D721Med (cell line): ENCODE measurements at regions not wholly inside any gene's neighbourhood (a gene's known extent, or its start where the extent isn't known, plus 50 kb on each side); places are given as distances from the start of the nearest gene placed in this dataset.

Experiments
- DNase-seq: peaks from one replicate; pipeline ENCODE4 v3.0.0; 2011; ENCODE audit warnings: low spot score; ENCODE audit not compliant: insufficient read length
- FAIRE-seq: peaks from 2 replicates; lab custom pipeline; 2011; peaks lifted over from hg19 to GRCh38; lab: Jason Lieb, UNC
- TF ChIP-seq, protein P1 (sequence below): IDR thresholded peaks from 2 replicates; pipeline ENCODE4 v1.5.1; 2012; ENCODE audit warnings: mild to moderate bottlenecking, control low read depth; ENCODE audit not compliant: insufficient read depth; ENCODE audit errors: missing control alignments

DNA sequence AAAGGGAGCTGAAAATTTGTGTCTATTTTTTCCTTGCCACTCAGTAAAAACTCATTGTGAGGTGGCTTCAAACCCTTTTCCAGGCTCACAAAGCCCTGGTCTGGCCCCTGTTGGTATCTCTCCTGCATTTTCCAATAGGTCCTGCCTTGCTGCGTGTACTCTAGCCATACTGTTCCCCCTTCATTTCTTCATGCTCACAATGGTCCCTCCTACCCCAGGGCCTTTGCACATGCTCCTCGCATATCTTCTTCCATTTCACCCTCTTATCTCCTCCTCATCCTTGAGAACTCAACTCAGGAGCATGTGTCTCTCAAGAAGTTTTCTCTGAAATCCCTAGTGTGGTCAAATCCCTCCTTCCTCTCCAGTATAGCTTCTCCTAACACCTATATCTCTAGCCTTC is 186.6 kb downstream of the MBOAT1 start:
- DNase-seq, result no peak
- TF ChIP-seq, protein P1, sequence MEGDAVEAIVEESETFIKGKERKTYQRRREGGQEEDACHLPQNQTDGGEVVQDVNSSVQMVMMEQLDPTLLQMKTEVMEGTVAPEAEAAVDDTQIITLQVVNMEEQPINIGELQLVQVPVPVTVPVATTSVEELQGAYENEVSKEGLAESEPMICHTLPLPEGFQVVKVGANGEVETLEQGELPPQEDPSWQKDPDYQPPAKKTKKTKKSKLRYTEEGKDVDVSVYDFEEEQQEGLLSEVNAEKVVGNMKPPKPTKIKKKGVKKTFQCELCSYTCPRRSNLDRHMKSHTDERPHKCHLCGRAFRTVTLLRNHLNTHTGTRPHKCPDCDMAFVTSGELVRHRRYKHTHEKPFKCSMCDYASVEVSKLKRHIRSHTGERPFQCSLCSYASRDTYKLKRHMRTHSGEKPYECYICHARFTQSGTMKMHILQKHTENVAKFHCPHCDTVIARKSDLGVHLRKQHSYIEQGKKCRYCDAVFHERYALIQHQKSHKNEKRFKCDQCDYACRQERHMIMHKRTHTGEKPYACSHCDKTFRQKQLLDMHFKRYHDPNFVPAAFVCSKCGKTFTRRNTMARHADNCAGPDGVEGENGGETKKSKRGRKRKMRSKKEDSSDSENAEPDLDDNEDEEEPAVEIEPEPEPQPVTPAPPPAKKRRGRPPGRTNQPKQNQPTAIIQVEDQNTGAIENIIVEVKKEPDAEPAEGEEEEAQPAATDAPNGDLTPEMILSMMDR, result no peak
- FAIRE-seq, result no peak

DNA sequence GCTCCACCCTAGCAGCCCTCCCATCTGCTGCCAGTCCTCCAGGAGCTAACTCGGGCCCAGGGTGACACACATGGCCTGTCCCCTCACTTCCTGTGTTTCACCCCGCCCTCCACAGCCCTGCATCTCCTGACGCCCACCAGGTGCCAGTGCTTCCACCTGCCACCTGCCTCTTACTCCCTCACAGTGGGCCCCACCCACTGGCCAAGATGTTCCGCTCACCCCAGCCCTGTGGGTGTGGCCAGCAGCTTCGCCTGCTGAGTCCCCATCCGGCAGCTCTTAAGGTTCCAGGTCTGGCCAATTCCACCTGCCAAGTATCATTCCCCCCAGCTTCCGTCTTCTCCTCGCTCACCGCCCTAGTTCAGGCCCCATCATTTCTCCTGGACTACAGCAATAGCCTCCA is 184.1 kb downstream of the MBOAT1 start:
- DNase-seq (no peak), FAIRE-seq (no peak)
- TF ChIP-seq, protein P1, result no peak

DNA sequence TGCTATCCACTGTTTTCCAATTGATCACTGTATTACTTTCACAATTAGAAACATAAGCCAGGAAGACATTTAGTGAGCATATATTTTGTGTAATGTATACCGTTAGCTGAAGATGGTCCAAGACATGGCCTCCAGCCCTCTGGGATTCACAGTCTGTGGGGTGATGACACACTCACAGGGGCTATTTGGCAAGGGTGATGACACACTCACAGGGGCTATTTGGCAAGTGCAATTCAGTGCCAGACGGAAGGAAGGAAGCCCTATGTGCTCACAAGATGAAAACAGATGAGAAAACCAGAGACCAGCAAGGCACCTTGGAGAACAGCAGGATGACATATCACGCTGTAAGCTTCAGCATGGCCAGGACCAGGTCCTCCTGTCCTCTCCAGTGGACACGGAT is 183.7 kb downstream of the MBOAT1 start:
- FAIRE-seq (no peak), DNase-seq (no peak)
- TF ChIP-seq, protein P1, result no peak

DNA sequence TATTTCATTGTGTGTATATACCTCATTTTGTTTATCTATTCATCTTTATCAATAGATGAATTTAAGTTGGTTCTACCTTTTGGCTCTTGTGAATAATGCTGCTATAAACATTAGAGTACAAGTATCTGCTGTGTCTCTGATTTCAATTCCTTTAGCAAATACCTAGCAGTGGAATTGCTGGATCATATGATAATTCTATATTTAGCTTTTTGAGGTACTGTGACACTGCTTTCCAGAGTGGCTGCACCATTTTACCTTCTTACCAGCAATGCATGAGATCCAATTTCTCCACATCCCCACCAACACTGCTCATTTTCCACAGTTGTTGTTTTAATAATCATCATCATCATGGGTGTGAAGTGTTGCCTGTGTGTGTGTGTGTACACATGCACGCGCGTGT is 182.3 kb downstream of the MBOAT1 start:
- no peak for FAIRE-seq
- TF ChIP-seq, protein P1, result no peak
- DNase-seq, result no peak

DNA sequence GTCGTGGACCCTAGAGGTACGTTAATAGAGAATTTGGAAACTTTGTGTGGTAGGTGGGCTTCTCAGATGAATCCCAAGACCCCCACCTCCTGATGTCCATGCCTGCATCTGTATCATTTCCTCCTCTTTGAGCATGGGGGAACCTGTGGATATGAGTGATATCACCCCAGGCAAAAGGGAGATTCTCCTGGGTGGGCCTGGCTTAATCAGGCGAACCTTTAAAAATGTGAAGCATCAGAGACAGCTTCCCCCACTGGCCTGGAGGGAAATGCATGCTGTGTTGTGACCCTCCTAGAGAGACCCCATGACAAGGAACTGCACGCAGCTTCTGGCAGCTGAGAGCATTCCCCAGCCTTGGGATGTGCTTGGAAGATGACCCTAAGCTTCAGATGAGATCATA is 180.9 kb downstream of the MBOAT1 start:
- no peak for FAIRE-seq
- DNase-seq, result no peak
- TF ChIP-seq, protein P1, result no peak

DNA sequence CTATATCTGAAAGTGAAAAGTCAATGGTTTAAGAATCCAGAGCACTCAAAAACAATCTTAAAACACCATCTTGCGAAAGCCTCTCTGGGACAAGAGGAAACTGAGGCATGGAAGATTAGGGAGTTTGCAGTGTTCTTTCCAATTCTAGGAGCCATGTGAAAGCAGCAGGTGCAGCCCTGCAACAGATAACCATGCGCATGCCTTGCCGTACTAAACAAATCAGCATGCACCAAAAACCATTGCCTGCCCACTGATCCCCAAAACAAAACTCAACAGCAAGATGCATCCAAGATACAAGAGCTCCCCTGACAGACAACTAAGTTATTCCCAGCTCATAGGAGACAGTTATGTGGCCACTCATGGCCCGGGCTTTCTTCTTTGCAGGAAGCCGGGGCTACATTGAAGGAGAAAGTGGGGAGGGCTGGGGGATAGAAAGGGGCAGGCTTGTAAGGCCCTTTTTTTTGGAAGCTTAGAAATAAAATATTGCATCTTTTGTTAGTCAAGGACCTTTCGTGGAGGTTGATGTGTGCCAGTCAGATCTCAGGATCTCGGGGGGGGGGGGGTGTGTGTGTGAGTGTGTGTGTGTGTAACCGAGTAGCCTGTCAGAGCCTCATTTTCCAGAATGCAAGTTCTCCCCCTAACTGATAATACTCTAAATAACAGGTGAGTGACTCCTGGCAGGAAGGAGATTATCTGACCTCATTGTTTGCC is 178.4 kb downstream of the MBOAT1 start:
- TF ChIP-seq, protein P1, result no peak
- no peak for DNase-seq
- no peak for FAIRE-seq

DNA sequence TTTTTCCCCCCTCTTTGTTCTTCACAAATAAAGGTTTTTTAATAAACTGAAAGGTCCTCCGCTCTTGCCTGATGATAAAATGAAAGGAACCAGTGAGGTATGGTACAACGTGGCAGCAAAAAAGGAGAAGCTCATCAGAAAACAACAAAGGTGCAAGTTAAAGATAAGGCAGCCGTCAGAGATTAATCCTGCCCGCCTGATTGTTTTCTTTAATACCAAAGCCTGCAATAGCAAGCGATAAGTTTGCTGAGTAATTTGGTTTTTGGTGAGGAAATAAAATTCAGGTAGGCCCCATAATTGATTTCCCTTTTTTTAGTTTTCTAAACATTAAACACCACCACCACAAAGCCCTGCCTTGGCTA is 177.9 kb downstream of the MBOAT1 start:
- FAIRE-seq (no peak), DNase-seq (no peak)

More for the DNA sequence above, 177.9 kb downstream of the MBOAT1 start:
- TF ChIP-seq, protein P1, result no peak
